ENCODE measurements at regions not wholly inside any gene's neighbourhood (a gene's known extent, or its start where the extent isn't known, plus 50 kb on each side); places are given as distances from the start of the nearest gene placed in this dataset.

- TF ChIP-seq CTCF (IDR thresholded peaks at IDR 0.05) (no peak), POLR2A (IDR thresholded peaks at IDR 0.05) (no peak)
Measured at GRCh38 chr2:34949316-34949715, 1350.2 kb upstream of the FAM98A start.

Data from right lobe of liver (tissue), 4 donors.